ENCODE measurements at regions not wholly inside any gene's neighbourhood (a gene's known extent, or its start where the extent isn't known, plus 50 kb on each side); places are given as distances from the start of the nearest gene placed in this dataset.

- intact Hi-C loops (cut with micrococcal nuclease; ENCODE audit: unreplicated experiment) (no loop called here), in situ Hi-C loops (cut with HindIII; ENCODE audit: low pct_unique_long_range_greater_than_20kb, low sequenced_read_pairs) (no loop called here)
- DNase-seq (ENCODE audit: low read depth, low spot score) (no peak), ATAC-seq (no peak)
- ChIA-PET POLR2A (no interaction called here), CTCF (no interaction called here)
- H3K27ac ChIP-seq (ENCODE audit: low read length) = no peak overlapping the region
- no TSS peak for BruUV-seq (replicated peaks)
- TF ChIP-seq TCF7L2 (IDR thresholded peaks at IDR 0.05; ENCODE audit: low read depth, low read length) (no peak), POLR2AphosphoS5 (IDR thresholded peaks at IDR 0.05; ENCODE audit: low read depth, low read length) (no peak), REST (IDR thresholded peaks at IDR 0.05; ENCODE audit: insufficient read depth in 1 of 2, low read depth in 2 of 2, low read length in 1 of 2) (no peak), SIN3A (IDR thresholded peaks at IDR 0.05; ENCODE audit: borderline replicate concordance, insufficient read depth, low read depth, low read length) (no peak), CTCF (IDR thresholded peaks at IDR 0.05) (no peak)
- H3K27me3 ChIP-seq (ENCODE audit: control insufficient read depth, insufficient read depth, low read length) = no peaks in the 10 kb centered on the region
- H3K9me3 ChIP-seq (ENCODE audit: control insufficient read depth, insufficient read depth, low read depth, low read length) = no peaks in the 10 kb centered on the region
- no peaks in the 10 kb centered on the region for H3K4me1 ChIP-seq (ENCODE audit: control insufficient read depth, insufficient read depth, low read length)
- no peak overlapping the region for H3K4me3 ChIP-seq (ENCODE audit: low read depth in 2 of 2, low read length in 2 of 2)
- no peaks in the 10 kb centered on the region for H3K36me3 ChIP-seq (ENCODE audit: control insufficient read depth, insufficient read depth, low read length)
Observed at GRCh38 chr7:36076074-36076473, 77.0 kb upstream of the EEPD1 start.

- in situ Hi-C loops (cut with HindIII; ENCODE audit: low pct_unique_long_range_greater_than_20kb, low sequenced_read_pairs) = no loop called here
- intact Hi-C loops (cut with micrococcal nuclease; ENCODE audit: unreplicated experiment) = no loop called here
- BruUV-seq (replicated peaks) = no TSS peak
- no peak for ATAC-seq
- ChIA-PET POLR2A (no interaction called here), CTCF (no interaction called here)
- Histone ChIP-seq H3K4me1 (ENCODE audit: control insufficient read depth, insufficient read depth, low read length) (no peaks in the 10 kb centered on the region), H3K36me3 (ENCODE audit: control insufficient read depth, insufficient read depth, low read length) (no peaks in the 10 kb centered on the region), H3K27me3 (ENCODE audit: control insufficient read depth, insufficient read depth, low read length) (no peaks in the 10 kb centered on the region), H3K4me3 (ENCODE audit: low read depth in 2 of 2, low read length in 2 of 2) (no peak overlapping the region), H3K27ac (ENCODE audit: low read length) (no peak overlapping the region), H3K9me3 (ENCODE audit: control insufficient read depth, insufficient read depth, low read depth, low read length) (no peaks in the 10 kb centered on the region)
- DNase-seq (ENCODE audit: low read depth, low spot score) = no peak
- no peak for TF ChIP-seq SIN3A (IDR thresholded peaks at IDR 0.05; ENCODE audit: borderline replicate concordance, insufficient read depth, low read depth, low read length)
- TF ChIP-seq POLR2AphosphoS5 (IDR thresholded peaks at IDR 0.05; ENCODE audit: low read depth, low read length) = no peak
- TF ChIP-seq REST (IDR thresholded peaks at IDR 0.05; ENCODE audit: insufficient read depth in 1 of 2, low read depth in 2 of 2, low read length in 1 of 2) = no peak
- TF ChIP-seq TCF7L2 (IDR thresholded peaks at IDR 0.05; ENCODE audit: low read depth, low read length) = no peak
- no peak for TF ChIP-seq CTCF (IDR thresholded peaks at IDR 0.05)
Observed at GRCh38 chr7:36078816-36079360, 74.2 kb upstream of the EEPD1 start.
